Tibial nerve (tissue), 4 donors: ENCODE measurements at regions not wholly inside any gene's neighbourhood (a gene's known extent, or its start where the extent isn't known, plus 50 kb on each side); places are given as distances from the start of the nearest gene placed in this dataset.
"Not testable (repeated sequence)": the region's sequence is repeated elsewhere in the genome, so short reads cannot be mapped to it uniquely, and the experiment has no call there.

Experiments used
- DNase-seq, 2 donors: peaks; one replicate each; pipeline ENCODE4 v3.0.0-alpha.2; 2019; ENCODE audit warnings: low spot score in 2 of 2
- H3K27ac ChIP-seq, 4 donors: fragments of 200-600 bp; sonication (generic) in 3 of 4; one replicate each; pipeline ENCODE4 v1.5.1; 2017 to 2019; ENCODE audit warnings: mild to moderate bottlenecking in 1 of 4
- H3K27me3 ChIP-seq, 2 donors: fragments of 200-600 bp; sonication (generic) in 1 of 2; one replicate each; pipeline versions ENCODE4 v1.5.1 to v1.6.0; 2017 to 2019
- H3K36me3 ChIP-seq, 3 donors: fragments of 200-600 bp; sonication (generic); one replicate each; pipeline ENCODE4 v1.5.1; 2018 to 2019
- H3K4me1 ChIP-seq, 4 donors: fragments of 200-600 bp; sonication (generic) in 3 of 4; one replicate each; pipeline ENCODE4 v1.5.1; 2017 to 2019
- H3K4me3 ChIP-seq, 4 donors: fragments of 200-600 bp; sonication (generic) in 3 of 4; one replicate each; pipeline ENCODE4 v1.5.1; 2017 to 2019; ENCODE audit warnings: mild to moderate bottlenecking in 1 of 4, moderate library complexity in 1 of 4
- H3K9me3 ChIP-seq, 4 donors: fragments of 200-600 bp; sonication (generic) in 3 of 4; one replicate each; pipeline ENCODE4 v1.5.1; 2017 to 2019
- CTCF ChIP-seq, 5 experiments: fragments of 200-600 bp in 3 of 5; fragments of 450-650 bp in 2 of 5; sonication (generic) in 3 of 5; IDR thresholded peaks; one replicate each; pipeline ENCODE4 v1.5.1; 2016 to 2019; ENCODE audit warnings: antibody characterized with exemption in 5 of 5, mild to moderate bottlenecking in 3 of 5, moderate library complexity in 2 of 5
- EP300 ChIP-seq, 2 donors: sonication (generic); formaldehyde crosslinking; IDR thresholded peaks; one replicate each; pipeline ENCODE4 v1.6.1; 2017; ENCODE audit warnings: antibody characterized with exemption in 2 of 2, mild to moderate bottlenecking in 1 of 2
- POLR2A ChIP-seq, 2 donors: fragments of 450-650 bp; IDR thresholded peaks; one replicate each; pipeline ENCODE4 v1.6.1; 2017; ENCODE audit warnings: antibody characterized with exemption in 2 of 2, mild to moderate bottlenecking in 2 of 2, moderate library complexity in 2 of 2
- WGBS, 2 donors: methylation state at CpG; one replicate each; pipeline ENCODE4 v1.1.5; 2018; 5-methylcytosine and 5-hydroxymethylcytosine counted together

- WGBS, 2 donors = 65 to 73% methylated on average over 3 of the region's 3 CpGs
These were observed 457.7 kb upstream of the PDE3A start for GRCh38 chr12:19910681-19911080.

GRCh38 chr12:19912991-19913390, 455.3 kb upstream of the PDE3A start:
- TF ChIP-seq CTCF (IDR thresholded peaks at IDR 0.05) (no peak), POLR2A (IDR thresholded peaks at IDR 0.05) (no peak), EP300 (IDR thresholded peaks at IDR 0.05) (no peak)
- Histone ChIP-seq H3K27me3 (no peaks in the 10 kb centered on the region), H3K36me3 (no peaks in the 10 kb centered on the region), H3K9me3 (no peaks in the 10 kb centered on the region), H3K4me3 (no peak overlapping the region), H3K27ac (no peak overlapping the region), H3K4me1 (peaks cover 0 to 4% (median 2%) of the 10 kb centered on the region in 4 donors)
- no peak for DNase-seq
- 75 to 76% methylated on average over 5 of the region's 5 CpGs for WGBS, 2 donors

More at GRCh38 chr12:19910681-19911080, 457.7 kb upstream of the PDE3A start:
- Histone ChIP-seq H3K4me1 (no peaks in the 10 kb centered on the region), H3K4me3 (no peak overlapping the region), H3K36me3 (no peaks in the 10 kb centered on the region), H3K27me3 (no peaks in the 10 kb centered on the region), H3K9me3 (no peaks in the 10 kb centered on the region), H3K27ac (no peak overlapping the region)
- no peak for DNase-seq
- TF ChIP-seq EP300 (IDR thresholded peaks at IDR 0.05) (no peak), POLR2A (IDR thresholded peaks at IDR 0.05) (no peak), CTCF (IDR thresholded peaks at IDR 0.05) (no peak)

- Histone ChIP-seq H3K4me3 (no peak overlapping the region), H3K9me3 (no peaks in the 10 kb centered on the region), H3K27me3 (no peaks in the 10 kb centered on the region), H3K4me1 (peaks cover 0 to 4% (median 2%) of the 10 kb centered on the region in 4 donors), H3K27ac (no peak overlapping the region), H3K36me3 (no peaks in the 10 kb centered on the region)
- TF ChIP-seq POLR2A (IDR thresholded peaks at IDR 0.05) (no peak), EP300 (IDR thresholded peaks at IDR 0.05) (no peak), CTCF (IDR thresholded peaks at IDR 0.05) (peak in 4 of 5 experiments; percentile 27 to 71 (median 60))
- WGBS, 2 donors = 62 to 69% methylated on average over 3 of the region's 3 CpGs
- DNase-seq = peak in 1 of 2 donors; percentile 56
These were observed 452.7 kb upstream of the PDE3A start for GRCh38 chr12:19915392-19916195.

GRCh38 chr12:19916196-19916753, 452.1 kb upstream of the PDE3A start:
- TF ChIP-seq POLR2A (IDR thresholded peaks at IDR 0.05) = no peak
- no peak for TF ChIP-seq CTCF (IDR thresholded peaks at IDR 0.05)
- TF ChIP-seq EP300 (IDR thresholded peaks at IDR 0.05) = no peak
- H3K27ac ChIP-seq = no peak overlapping the region
- H3K36me3 ChIP-seq = no peaks in the 10 kb centered on the region
- H3K9me3 ChIP-seq = no peaks in the 10 kb centered on the region
- H3K4me3 ChIP-seq = no peak overlapping the region
- H3K4me1 ChIP-seq = peaks cover 0 to 4% (median 2%) of the 10 kb centered on the region in 4 donors
- 47 to 55% methylated on average over 1 of the region's 1 CpG for WGBS, 2 donors
- H3K27me3 ChIP-seq = no peaks in the 10 kb centered on the region
- DNase-seq = no peak

- Histone ChIP-seq H3K27ac (no peak overlapping the region), H3K4me3 (no peak overlapping the region), H3K36me3 (no peaks in the 10 kb centered on the region), H3K27me3 (no peaks in the 10 kb centered on the region), H3K4me1 (peaks cover 0 to 4% (median 2%) of the 10 kb centered on the region in 4 donors), H3K9me3 (no peaks in the 10 kb centered on the region)
- DNase-seq = no peak
- 84 to 86% methylated on average over 3 of the region's 3 CpGs for WGBS, 2 donors
- TF ChIP-seq EP300 (IDR thresholded peaks at IDR 0.05) (no peak), CTCF (IDR thresholded peaks at IDR 0.05) (no peak), POLR2A (IDR thresholded peaks at IDR 0.05) (no peak)
These were observed 451.4 kb upstream of the PDE3A start for GRCh38 chr12:19916974-19917373.

- 95 to 100% methylated on average over 2 of the region's 2 CpGs for WGBS, 2 donors
- H3K4me1 ChIP-seq, DNase-seq, H3K4me3 ChIP-seq, H3K27ac ChIP-seq, H3K9me3 ChIP-seq, H3K27me3 ChIP-seq, H3K36me3 ChIP-seq: not testable (repeated sequence)
These were observed 446.6 kb upstream of the PDE3A start for GRCh38 chr12:19921716-19922115.
